COLO829 (cell line): ENCODE measurements at regions not wholly inside any gene's neighbourhood (a gene's known extent, or its start where the extent isn't known, plus 50 kb on each side); places are given as distances from the start of the nearest gene placed in this dataset.
"Not testable (repeated sequence)": the region's sequence is repeated elsewhere in the genome, so short reads cannot be mapped to it uniquely, and the experiment has no call there.

Experiments
- DNase-seq: peaks from one replicate; pipeline ENCODE4 v3.0.0; 2012; ENCODE audit warnings: low spot score

DNA sequence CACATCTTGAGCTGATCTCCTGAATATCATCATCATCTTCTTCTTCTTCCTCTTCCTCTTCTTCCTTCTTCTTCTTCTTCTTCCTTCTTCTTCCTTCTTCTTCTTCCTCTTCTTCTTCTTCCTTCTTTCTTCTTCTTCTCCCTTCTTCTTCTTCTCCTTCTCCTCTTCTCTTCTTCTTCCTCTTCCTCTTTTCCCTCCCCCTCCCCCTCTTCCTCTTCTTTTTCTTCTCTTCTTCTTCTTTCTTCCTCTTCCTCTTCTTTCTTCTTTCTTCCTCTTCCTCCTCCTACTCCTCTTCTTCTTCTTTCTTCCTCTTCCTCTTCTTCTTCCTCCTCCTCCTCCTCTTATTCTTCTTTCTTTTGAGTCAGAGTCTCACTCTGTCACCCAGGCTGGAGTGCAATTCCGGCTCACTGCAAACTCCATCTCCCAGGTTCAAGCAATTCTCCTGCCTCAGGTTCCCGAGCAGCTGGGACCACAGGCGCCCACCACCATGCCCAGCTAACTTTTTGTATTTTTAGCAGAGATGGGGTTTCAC, 197.9 kb upstream of the NANOGP8 start:
- no peak for DNase-seq

DNA sequence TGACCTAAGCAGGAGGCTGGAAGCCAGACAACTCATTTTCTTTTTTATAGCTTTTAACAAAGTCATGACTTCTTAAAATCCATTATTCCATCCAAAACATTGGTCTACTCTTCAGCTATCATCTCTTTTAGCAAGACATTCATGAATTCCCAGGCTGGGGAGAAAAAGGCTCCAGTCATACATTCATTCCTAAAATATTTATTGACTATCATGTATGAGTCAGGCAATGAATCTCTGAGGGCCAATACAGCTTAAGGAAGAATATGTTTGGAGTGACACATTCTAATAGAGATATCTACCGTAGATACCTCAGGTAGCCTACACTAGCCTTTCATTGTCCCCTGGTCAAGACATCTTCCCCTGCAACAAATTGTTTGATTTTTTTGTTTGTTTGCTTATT, 196.4 kb upstream of the NANOGP8 start:
- no peak for DNase-seq

DNA sequence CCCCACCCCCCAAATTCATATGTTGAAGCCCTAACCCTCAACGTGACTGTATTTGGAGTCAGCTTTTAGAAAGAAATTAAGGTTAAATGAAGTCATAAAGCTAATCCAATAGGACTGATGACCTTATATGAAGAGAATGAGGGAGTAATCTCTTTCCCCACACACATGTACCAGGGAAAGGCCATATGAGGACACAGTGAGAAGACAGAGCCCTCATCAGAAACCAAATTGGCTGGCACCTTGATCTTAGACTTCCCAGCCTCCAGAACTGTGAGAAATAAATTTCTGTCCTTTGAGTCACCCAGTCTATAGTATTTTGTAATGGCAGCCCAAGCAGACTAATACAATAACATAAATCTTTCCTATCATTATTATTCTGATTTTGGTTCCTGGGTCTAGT, 194.7 kb upstream of the NANOGP8 start:
- no peak for DNase-seq

DNA sequence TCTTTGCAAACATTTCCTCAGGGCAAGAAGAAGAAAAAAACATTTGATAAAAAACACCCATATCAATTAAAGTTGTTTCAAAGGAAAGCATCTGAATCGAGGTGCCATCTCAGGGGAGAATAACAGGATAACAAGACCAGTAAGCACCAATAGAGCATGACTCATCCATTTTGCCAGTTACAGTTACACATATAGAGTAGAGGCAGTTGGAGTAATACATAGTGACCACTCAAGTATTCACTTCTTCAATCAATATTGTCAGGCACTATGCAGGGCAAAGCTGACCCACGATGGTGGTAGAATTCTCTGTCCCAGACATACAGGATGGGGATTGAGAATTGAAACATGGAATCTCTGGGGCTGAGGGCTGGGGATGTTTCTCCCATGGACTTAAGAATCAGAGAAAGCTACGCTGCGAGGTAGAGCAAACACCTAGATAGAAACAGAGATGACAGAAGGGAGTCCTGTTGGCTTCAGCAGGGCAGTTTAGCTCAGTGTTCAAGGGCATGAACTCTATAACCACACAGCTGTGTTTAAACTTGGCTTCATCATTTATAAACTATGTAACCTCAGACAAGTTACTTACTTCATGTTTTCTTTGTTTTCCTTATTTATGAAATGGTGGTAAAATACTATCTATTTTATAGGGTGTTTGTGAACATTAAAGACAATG, 186.4 kb upstream of the NANOGP8 start:
- DNase-seq = no peak

DNA sequence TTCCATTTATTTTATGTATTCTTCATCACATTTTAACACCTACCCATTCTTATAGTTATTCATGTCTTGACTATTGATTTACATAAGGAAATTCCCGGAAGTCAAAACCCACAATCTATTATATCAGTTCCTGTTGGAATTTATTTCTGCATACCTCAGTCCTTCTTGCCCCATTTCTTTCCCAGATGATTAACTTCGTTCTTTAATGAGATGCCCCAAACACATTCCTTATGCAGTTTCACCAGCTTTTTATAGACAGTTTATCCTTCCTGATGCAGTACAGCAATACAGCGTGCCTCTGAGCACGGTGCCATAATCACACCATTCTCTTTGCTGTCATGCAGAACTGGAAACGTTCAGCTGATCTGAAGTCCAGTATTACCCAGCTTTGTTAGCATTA, 175.8 kb upstream of the NANOGP8 start:
- no peak for DNase-seq

DNA sequence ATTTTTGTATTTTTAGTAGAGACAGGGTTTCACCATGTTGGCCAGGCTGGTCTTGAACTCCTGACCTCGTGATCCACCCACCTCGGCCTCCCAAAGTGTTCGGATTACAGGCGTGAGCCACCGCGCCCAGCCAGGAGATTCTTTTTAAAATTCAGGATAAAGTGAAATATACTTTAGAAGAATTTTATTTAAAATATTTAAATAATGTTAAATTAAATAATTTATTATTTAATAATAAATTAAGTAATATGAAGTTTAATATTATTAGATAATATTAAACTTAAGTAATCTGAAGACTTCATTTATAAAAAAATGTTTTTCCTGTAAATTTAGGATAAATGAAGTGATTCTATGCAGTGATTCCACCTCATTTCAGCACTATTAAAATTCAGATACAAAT, 175.2 kb upstream of the NANOGP8 start:
- DNase-seq = not testable (repeated sequence)

DNA sequence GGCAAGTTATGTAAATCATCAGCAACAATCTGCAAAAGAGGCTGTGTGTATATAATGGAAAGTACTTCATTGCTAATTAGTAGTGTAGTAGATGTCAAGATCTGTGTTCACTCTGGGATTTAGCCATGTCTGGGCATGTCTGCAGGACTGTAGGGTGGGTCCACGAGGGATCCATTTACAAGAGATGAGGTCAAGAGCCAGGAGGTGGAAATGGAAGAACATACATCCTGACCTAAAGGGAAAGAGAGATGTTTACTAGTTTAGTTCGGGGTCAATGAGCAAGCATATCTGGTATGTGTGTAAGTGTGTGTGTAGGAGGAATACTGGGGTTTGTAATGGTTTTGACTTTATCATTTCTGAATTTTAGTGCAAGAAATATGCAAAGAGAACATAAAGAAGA, 171.5 kb upstream of the NANOGP8 start:
- no peak for DNase-seq

DNA sequence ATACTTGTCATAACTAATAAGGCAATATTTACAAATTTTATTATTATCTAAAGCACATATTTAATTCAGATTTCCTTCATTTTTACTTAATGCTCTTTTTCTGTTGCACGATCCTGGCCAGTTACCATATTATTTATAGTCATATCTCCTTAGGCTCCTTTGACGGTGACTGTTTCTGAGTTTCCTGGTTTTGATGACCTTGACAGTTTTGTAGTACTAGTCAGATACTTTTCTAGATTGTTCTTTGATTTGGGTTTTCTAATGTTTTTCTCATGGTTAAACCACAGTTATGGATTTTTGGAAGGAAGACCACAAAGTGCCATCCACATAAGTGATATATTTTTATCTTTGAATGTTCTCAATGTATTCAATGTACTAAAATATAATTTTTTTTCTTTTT, 171.0 kb upstream of the NANOGP8 start:
- no peak for DNase-seq

DNA sequence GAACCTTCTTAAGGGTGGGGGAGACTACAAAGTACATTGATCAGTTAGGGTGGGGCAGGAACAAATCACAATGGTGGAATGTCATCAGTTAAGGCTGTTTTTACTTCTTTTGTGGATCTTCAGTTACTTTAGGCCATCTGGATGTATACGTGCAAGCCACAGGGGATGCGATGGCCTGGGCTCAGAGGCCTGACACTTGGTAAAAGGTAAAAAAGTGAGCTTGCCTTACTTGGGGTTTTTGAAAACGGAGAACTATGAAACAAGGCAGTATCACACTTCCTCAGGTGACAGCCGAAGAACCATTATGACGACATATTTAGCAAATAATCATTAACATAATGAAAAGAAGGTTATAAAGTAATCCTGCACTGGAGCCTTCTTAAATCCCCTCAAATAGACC, 169.8 kb upstream of the NANOGP8 start:
- DNase-seq = not testable (repeated sequence)

DNA sequence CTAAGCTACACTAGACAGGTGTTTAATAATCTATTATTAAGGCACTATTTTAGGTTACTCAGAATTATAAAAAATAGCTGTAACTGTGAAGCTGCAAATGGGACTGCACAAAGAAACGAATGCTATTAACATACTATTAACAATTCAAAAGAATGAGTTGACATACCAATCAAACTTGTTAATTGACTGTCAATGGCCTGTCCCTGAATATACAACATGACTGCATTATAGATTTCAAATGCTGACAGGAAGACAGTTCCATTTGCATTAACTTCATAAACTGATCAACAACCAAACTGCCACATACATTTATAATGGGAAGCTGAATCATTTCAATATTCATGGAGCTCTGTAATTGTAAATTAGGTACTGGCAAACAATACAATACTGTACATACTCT, 169.0 kb upstream of the NANOGP8 start:
- no peak for DNase-seq

DNA sequence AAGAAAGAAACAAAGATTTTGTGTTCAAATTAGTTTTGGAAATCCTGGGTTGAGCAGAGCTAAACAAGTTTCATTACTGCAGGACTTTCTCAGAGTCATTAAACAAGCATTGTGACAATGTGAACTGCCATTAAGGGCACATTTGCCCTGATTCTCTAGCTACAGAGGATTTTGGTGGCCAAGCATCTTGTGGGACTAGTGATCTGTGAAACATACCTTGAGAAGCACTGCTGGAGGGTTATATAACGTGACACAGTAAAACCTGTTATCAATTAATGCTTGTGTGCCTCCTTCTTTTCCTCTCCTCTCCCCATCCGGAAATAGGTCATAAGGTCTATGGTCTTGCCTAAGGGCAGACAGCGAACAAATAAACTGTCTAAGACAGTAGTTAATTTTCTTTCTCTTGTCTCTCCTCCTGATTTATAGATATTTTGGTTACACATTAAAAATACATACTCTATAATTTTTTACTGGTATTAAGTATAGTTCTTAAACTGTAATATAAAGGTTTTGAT, 167.3 kb upstream of the NANOGP8 start:
- peak; percentile 39 for DNase-seq

DNA sequence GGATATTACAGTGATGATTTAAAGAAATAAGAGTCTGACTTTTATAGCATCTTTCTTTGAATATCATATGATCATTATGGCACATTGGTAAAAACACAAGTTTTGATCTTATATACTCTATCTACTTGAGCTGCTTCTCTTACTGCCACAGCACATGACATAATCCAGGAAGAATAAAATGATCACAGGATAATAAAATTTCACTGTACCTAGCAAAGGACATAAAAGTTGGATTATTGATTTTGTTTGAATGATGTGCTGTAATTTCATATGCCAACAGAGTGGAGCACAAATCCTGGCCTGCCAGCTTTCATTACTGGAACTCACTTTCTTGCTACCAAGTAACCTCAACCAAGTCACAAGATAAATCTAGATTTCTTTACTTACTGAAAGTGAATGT, 162.1 kb upstream of the NANOGP8 start:
- no peak for DNase-seq

DNA sequence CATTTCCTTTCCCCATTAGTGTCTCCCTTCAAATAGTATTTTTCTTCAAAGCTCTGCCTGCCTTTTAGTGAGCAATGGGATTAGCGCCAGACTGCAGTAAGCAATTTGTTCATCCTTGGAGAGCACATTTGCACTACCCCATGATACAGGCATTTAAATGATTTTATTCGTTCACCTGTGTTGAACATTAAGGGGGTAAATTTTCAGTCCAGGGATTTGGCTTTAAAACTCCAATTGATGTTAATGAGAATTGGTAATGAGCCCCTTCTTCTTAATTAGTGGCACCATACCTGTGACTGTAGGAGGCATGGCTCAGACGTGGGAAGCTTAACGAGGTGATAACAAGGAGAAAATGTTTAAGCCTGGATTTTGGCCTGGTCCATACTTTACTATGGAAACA, 161.4 kb upstream of the NANOGP8 start:
- DNase-seq = no peak

DNA sequence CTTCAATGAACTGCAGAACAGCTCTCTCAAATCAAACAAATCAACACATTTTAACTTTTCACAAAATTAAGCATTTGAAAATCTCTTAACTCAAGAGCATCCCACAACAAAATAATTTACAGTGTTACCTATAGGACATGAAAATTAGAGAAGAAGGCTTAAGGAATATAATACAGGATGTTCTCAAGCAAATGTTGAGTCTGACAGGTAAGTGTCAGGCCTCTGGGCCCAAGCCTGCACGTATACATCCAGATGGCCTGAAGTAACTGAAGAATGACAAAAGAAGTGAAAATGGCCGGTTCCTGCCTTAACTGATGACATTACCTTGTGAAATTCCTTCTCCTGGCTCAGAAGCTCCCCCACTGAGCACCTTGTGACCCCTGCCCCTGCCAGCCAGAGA, 160.6 kb upstream of the NANOGP8 start:
- not testable (repeated sequence) for DNase-seq

DNA sequence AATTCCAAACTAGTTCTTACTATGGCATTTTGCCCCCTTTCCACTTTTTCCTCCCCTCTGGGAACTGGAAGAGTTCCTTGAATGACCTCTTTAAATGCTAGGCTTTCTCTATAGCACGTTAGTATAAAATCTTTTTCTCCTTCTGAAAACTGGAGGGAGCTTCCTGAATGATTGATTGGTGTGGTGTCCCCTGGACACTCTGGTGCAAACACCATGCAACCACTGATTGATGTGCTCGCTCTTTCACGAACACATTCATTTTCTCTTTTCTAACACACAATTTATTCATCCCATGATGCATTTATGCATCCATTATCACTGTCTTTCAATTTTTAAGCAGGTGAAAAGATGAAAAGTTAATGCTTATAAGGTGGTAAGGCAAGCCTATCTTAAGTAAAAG, 159.1 kb upstream of the NANOGP8 start:
- no peak for DNase-seq

DNA sequence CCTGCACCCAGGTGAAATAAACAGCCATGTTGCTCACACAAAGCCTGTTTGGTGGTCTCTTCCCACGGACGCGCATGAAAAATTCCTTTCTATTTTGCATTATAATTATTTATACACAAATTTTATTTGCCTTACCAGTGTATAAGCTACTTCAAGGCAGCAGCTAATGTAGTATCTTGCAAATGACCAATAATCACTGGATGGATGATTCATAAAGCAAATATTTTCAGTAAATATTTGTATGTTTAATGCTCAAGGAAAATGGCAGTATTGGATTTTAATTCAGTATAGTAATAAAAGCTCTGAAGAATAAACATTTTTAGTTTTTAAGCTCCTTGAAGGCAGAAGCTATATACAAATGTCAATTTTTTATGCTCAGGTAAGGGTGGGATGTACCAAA, 158.7 kb upstream of the NANOGP8 start:
- DNase-seq = no peak

DNA sequence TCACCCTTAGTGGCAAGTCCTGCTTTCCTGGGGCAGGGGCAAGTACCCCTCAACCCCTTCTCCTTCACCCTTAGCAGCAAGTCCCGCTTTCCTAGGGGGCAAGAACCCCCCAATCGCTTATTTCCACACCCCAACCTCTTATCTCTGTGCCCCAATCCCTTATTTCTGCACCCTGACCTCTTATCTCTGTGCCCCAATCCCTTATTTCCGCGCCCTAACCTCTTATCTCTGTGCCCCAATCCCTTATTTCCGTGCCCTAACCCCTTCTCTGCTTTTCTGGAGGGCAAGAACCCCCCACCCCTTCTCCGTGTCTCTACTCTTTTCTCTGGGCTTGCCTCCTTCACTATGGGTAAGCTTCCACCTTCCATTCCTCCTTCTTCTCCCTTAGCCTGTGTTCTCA, 154.6 kb upstream of the NANOGP8 start:
- DNase-seq = not testable (repeated sequence)

DNA sequence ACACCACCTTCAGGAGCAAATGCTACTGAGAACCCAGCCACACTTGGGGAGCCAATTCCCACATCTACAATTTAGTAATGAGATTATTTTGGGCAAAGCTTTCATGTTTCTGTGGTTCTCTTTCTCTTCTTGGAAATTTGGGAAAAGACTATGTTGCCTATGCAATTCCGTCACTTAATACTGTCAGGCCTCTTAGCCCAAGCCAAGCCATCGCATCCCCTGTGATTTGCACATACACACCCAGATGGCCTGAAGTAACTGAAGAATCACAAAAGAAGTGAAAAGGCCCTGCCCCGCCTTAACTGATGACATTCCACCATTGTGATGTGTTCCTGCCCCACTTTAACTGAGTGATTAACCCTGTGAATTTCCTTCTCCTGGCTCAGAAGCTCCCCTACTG, 153.4 kb upstream of the NANOGP8 start:
- DNase-seq = not testable (repeated sequence)

DNA sequence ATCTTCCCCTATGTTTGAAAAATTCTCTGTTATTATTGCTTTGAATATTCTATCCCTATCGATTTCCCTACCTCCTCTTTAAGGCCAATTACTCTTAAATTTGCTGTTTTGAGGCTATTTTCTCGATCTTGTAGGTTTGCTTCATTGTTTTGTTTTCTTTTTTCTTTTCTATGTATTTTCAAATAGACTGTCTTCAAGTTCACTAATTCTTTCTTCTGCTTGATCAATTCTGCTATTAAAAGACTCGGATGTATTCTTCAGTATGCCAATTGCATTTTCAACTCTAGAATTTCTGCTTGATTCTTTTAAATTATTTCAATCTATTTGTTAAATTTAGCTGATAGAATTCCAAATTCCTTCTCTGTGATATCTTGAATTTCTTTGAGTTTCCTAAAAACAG, 144.0 kb upstream of the NANOGP8 start:
- no peak for DNase-seq

DNA sequence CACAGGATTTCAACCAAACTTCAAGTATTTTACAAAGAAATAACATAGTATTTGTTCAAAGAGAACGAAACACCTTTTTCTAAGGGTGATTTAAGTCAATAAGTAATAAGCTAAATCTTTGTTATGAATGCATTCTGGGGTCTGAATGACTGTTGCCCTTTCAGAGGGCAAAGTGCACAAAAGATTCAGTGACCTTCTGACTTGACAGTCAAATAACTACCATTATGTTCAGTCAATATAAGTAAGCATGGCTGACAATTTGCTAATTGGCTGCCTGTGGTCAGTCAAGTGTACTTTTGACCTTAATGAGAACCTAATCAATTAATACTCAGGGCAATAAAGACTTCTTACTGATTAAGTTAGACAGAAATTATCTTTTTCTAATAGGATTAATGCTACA, 133.1 kb upstream of the NANOGP8 start:
- DNase-seq = no peak

DNA sequence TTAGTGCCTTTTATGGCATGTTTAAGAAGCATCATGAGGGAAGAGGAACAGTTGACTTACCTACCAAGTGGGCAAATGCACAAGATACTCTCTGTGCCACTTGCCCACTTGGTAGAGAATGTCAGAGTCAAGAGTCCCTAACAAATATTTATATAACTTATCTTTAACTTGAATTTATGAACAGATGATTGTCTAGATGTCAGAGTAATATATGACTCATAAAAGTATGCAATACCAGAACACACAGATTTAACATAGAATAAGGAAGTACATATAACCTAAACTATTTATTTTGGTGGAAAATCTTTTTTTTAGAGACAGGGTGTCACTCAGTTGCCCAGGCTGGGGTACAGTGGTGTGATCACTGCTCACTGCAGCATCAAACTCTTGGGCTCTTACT, 130.0 kb upstream of the NANOGP8 start:
- DNase-seq = no peak

DNA sequence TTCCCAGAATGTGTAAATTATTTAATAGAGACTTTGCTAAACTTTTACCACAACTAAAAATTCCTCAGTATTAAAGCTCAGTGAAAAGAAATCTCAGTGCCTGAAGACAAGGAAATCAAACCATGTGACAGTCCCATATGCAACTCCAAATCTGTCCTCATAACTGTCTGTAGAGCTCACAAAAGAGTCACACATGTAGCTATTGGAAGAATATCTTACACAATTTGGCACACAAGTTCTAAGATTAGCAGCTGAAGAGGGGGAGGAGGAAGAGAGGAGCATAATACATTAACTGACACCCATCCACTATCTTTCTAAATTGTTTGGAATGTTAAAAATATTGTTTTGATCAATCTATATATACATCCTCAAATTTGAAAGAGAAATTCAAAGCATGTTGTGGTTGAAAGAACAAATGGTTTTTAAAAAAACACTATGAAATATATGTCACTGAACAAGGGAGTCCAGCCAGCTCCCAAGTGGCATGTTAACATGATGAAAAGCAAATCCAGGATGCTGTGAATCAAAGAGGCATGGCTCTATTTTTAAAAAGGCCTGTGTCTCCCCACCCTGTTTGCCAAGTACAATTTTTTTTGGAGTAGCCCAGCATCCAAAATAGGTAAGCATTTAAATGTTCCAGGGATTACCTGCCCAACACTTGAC, 126.3 kb upstream of the NANOGP8 start:
- DNase-seq = no peak

DNA sequence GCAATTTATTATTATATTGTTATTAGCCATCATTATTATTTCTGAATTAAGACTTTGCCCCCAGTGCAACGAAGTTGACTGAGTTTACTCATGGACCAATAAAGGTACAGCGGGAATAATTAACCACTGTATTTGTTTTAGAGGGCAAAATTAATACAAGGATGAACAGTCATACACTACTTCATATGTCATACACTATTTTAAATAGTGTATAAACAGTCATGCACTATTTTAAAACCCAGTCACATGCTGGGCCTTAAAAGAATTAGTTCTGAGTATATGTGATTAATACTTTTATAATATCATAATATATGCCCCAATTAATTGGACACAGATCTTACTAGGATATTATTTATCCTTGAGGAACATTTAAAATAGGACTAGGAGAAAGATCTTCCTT, 125.3 kb upstream of the NANOGP8 start:
- DNase-seq = no peak

DNA sequence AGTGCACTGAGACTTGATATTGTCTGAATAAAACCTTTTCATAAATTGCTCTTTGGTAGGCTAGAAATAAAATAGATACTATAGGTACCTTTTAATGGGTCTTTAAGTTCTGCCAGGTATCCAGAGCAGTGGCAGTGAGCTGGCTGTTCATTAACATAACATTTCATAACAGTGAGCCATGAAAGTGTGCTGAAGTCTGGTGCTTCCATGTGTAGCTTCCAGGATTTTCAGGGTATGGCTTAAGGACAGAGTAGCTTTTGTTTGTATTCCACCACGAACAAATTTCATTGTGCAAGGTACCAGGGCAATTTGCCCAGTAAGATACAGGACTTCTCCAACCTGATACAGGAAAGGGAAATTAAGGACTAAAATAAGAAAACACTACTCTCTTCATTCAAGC, 124.7 kb upstream of the NANOGP8 start:
- peak; percentile 16 for DNase-seq
